Endothelial cell of umbilical vein (primary cell): ENCODE measurements at regions not wholly inside any gene's neighbourhood (a gene's known extent, or its start where the extent isn't known, plus 50 kb on each side); places are given as distances from the start of the nearest gene placed in this dataset.

ENCODE experiments used
- BruUV-seq: library from RNA; stranded (reverse); fragments of 400-500 nt; replicated peaks from 2 replicates; lab custom pipeline; 2021; lab: Mats Ljungman, UMichigan
- CTCF ChIA-PET: fragments of 300-600, 350-600 bp; sonication (Branson Sonifier 250); formaldehyde crosslinking; loops from one replicate; lab custom pipeline; 2021; ENCODE audit warnings: antibody characterized with exemption, inconsistent platforms; lab: Charles Lee
- POLR2A ChIA-PET: fragments of 300-600, 350-600 bp; sonication (Branson Sonifier 250); formaldehyde crosslinking; loops from one replicate; lab custom pipeline; 2021; ENCODE audit warnings: antibody characterized with exemption, inconsistent platforms; lab: Charles Lee
- DNase-seq: peaks from one replicate; pipeline ENCODE4 v3.0.0-alpha.2; 2011; ENCODE audit warnings: low read depth, low spot score
- FAIRE-seq: peaks from 2 replicates; lab custom pipeline; 2011; peaks lifted over from hg19 to GRCh38; lab: Jason Lieb, UNC
- H2AFZ ChIP-seq: 2 replicates; pipeline ENCODE4 v1.6.0; 2012; ENCODE audit warnings: low read depth, low read length, control low read depth, inconsistent platforms
- H3K27ac ChIP-seq: 2 replicates; pipeline ENCODE4 v1.5.1; 2011; ENCODE audit warnings: low read depth, mild to moderate bottlenecking, control low read depth, low read length, moderate library complexity; ENCODE audit not compliant: insufficient read depth
- H3K27me3 ChIP-seq, 2 experiments: 2 replicates each; pipeline versions ENCODE4 v1.6.0 to v1.6.1; 2011; ENCODE audit warnings: low read length in 2 of 2, mixed read lengths in 1 of 2; ENCODE audit not compliant: control insufficient read depth in 2 of 2, insufficient read depth in 2 of 2
- H3K36me3 ChIP-seq, 2 experiments: 2 replicates in 1 of 2; 3 replicates in 1 of 2; pipeline ENCODE4 v1.5.1; 2011; ENCODE audit warnings: low read length in 2 of 2, mild to moderate bottlenecking in 1 of 2, moderate library complexity in 1 of 2; ENCODE audit not compliant: control insufficient read depth in 2 of 2, insufficient read depth in 2 of 2; ENCODE audit errors: extremely low read depth in 1 of 2
- H3K4me1 ChIP-seq: 3 replicates; pipeline ENCODE4 v1.5.1; 2011; ENCODE audit warnings: mild to moderate bottlenecking, low read length; ENCODE audit not compliant: control insufficient read depth, insufficient read depth; ENCODE audit errors: extremely low read depth
- H3K4me2 ChIP-seq: 2 replicates; pipeline ENCODE4 v1.6.1; 2011; ENCODE audit warnings: low read length, control low read depth, mixed read lengths; ENCODE audit not compliant: insufficient read depth
- H3K4me3 ChIP-seq, 3 experiments: fragments of 200-600 bp in 1 of 3; sonication (generic), shearing (Covaris generic) in 1 of 3; replicated peaks in 1 of 3; 2 replicates each; pipeline ENCODE4 v1.5.1; 2011 to 2016; ENCODE audit warnings: control low read depth in 3 of 3, low read length in 3 of 3, mild to moderate bottlenecking in 2 of 3, inconsistent platforms in 1 of 3, low read depth in 1 of 3, moderate library complexity in 1 of 3; ENCODE audit not compliant: insufficient read depth in 1 of 3
- H3K79me2 ChIP-seq: 2 replicates; pipeline ENCODE4 v1.6.0; 2012; ENCODE audit warnings: low read length, inconsistent platforms; ENCODE audit not compliant: control insufficient read depth, insufficient read depth
- H3K9ac ChIP-seq: replicated peaks from 2 replicates; pipeline ENCODE3; 2011; ENCODE audit warnings: low read length, control low read depth; ENCODE audit not compliant: insufficient read depth; ENCODE audit errors: extremely low read depth
- H3K9me1 ChIP-seq: replicated peaks from 3 replicates; pipeline ENCODE4 v1.6.0; 2011; ENCODE audit warnings: mild to moderate bottlenecking, low read length; ENCODE audit not compliant: control insufficient read depth, insufficient read depth; ENCODE audit errors: extremely low read depth
- H3K9me3 ChIP-seq: replicated peaks from 2 replicates; pipeline ENCODE4 v1.5.1; 2012; ENCODE audit warnings: low read length, inconsistent platforms; ENCODE audit not compliant: control insufficient read depth, insufficient read depth
- H4K20me1 ChIP-seq: replicated peaks from 2 replicates; pipeline ENCODE3; 2011; ENCODE audit warnings: mild to moderate bottlenecking, low read length; ENCODE audit not compliant: control insufficient read depth, insufficient read depth; ENCODE audit errors: extremely low read depth
- CTCF ChIP-seq, 2 donors: IDR thresholded peaks; 1 replicate in 1 of 2; 2 replicates in 1 of 2; pipeline ENCODE4 v1.5.1; 2011; ENCODE audit warnings: low read length in 2 of 2, mild to moderate bottlenecking in 2 of 2, moderate library complexity in 2 of 2, control low read depth in 1 of 2, inconsistent platforms in 1 of 2, low read depth in 1 of 2; ENCODE audit not compliant: insufficient read depth in 1 of 2; ENCODE audit errors: extremely low read depth in 1 of 2
- EZH2 ChIP-seq: IDR thresholded peaks from 2 replicates; pipeline ENCODE4 v1.6.1; 2012; ENCODE audit warnings: borderline replicate concordance, low read depth, mild to moderate bottlenecking, moderate library complexity, low read length, inconsistent platforms; ENCODE audit not compliant: severe bottlenecking
- FOS ChIP-seq: IDR thresholded peaks from 2 replicates; pipeline ENCODE4 v1.6.1; 2011; ENCODE audit warnings: mild to moderate bottlenecking, low read length, moderate library complexity, borderline replicate concordance; ENCODE audit not compliant: insufficient read depth
- GATA2 ChIP-seq: IDR thresholded peaks from 2 replicates; pipeline ENCODE4 v1.7.0; 2011; ENCODE audit warnings: low read depth, mild to moderate bottlenecking, moderate library complexity, mixed read lengths, low read length; ENCODE audit not compliant: insufficient read length, insufficient read depth
- MYC ChIP-seq: IDR thresholded peaks from one replicate; pipeline ENCODE4 v1.6.1; 2011; ENCODE audit warnings: mild to moderate bottlenecking, low read depth, low read length
- POLR2A ChIP-seq: IDR thresholded peaks from 2 replicates; pipeline ENCODE4 v1.6.1; 2012; ENCODE audit warnings: low read depth, mild to moderate bottlenecking, control low read depth, low read length
- POLR2AphosphoS5 ChIP-seq: IDR thresholded peaks from 2 replicates; pipeline ENCODE4 v1.6.1; 2012; ENCODE audit warnings: low read depth, mild to moderate bottlenecking, control low read depth, low read length, moderate library complexity; ENCODE audit not compliant: insufficient read depth
- dilution Hi-C: fragments of 300-500 bp; cut with MboI; formaldehyde crosslinking; loops from one replicate; pipeline ENCODE4 v1.15.0; 2019; ENCODE audit warnings: low sequenced_read_pairs; ENCODE audit not compliant: extremely low pct_ligation_motif_present
- intact Hi-C: fragments of 100-400 bp; cut with micrococcal nuclease; formaldehyde crosslinking; loops from one replicate; pipeline ENCODE4 v1.10.0; 2022
- TF ChIP-seq, protein P1 (sequence below): IDR thresholded peaks from 2 replicates; pipeline ENCODE4 v1.6.1; 2011; ENCODE audit not compliant: insufficient read depth, insufficient read length

DNA sequence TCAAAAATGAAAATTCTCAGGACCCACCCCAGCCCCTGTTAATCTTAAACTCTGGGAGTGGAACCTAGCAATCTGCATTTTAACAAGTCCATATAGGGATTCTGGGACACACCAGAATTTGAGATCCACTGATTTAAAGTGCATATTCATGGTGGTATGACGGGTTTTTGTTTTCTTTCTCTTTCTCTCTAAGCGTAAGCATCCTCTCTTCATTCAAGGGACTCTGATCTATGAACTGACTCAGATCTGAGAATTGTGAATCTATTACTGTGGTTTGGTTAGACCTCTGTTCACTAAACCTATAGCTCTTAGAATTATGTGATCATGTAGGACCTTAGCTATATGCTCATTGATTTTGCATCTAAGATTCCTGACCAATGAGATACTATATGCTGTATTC is 565.2 kb downstream of the CCDC171 start:
- TF ChIP-seq, protein P1, sequence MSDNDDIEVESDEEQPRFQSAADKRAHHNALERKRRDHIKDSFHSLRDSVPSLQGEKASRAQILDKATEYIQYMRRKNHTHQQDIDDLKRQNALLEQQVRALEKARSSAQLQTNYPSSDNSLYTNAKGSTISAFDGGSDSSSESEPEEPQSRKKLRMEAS: no peak
- no peak for TF ChIP-seq MYC
- intact Hi-C loops: no loop called here
- no peak overlapping the region for H3K4me3 ChIP-seq
- H3K4me1 ChIP-seq: no peaks in the 10 kb centered on the region
- no peak overlapping the region for H3K4me2 ChIP-seq
- H3K36me3 ChIP-seq: no peaks in the 10 kb centered on the region
- H2AFZ ChIP-seq: no peak overlapping the region
- BruUV-seq: no TSS peak
- H3K79me2 ChIP-seq: no peaks in the 10 kb centered on the region
- H3K27ac ChIP-seq: no peak overlapping the region
- DNase-seq (no peak), FAIRE-seq (no peak)
- no peaks in the 10 kb centered on the region for H4K20me1 ChIP-seq
- ChIA-PET POLR2A (no interaction called here), CTCF (interaction anchor here (1.6 kb wide), 1 partner anchor 16 kb away, joined by 4 read pairs; no protein-coding TSS in a partner anchor)
- H3K9me3 ChIP-seq: no peaks in the 10 kb centered on the region
- dilution Hi-C loops: no loop called here
- no peak overlapping the region for H3K9ac ChIP-seq
- peaks cover 0 to 1% of the 10 kb centered on the region in 2 experiments for H3K27me3 ChIP-seq
- no peaks in the 10 kb centered on the region for H3K9me1 ChIP-seq

DNA sequence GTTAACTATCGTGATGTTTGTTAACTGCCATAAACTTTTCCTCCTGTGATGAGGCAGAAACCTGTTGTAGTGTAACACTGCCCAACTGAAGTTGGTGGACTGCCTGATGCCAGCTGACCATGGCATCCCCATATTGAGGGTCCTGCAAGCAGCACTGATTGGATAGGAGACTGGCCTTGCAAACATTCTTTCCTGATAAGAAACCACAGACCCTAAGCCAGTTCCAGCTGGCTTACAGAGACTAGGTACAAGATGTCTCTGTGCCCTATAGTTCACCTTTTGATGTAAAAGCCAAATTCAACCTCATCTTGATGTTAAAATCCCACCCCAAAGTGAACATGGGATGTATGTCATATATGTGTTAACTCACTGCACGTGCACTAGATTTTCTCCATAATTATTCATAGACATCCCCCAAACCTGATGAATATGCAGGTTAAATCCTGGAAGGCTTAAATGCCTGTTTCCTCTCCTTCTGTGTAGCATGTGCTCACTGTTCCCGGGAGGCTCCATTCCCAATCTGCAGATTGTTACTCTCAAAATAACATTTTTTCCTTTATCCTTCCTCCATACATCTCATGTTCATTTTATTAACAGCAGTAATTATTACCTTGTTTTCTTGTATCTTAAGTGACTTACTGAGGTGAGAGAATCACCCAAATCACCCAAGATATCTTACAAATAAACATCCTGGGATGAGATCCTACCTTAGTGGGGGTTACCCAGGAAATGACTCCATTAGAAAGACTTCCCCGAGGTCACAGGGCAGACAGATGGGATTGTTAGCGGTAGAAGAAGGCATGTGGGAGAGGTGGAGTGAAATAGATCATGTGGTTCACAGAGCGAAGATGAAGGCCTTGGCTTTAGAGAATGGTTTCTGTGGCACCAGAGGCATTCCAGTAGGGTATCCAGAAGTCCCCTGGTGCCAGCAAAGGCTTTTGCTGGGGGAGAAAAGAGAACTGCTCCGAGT is 566.7 kb downstream of the CCDC171 start:
- H3K36me3 ChIP-seq: no peaks in the 10 kb centered on the region
- H3K4me3 ChIP-seq: no peak overlapping the region
- H3K79me2 ChIP-seq: no peaks in the 10 kb centered on the region
- no TSS peak for BruUV-seq
- H4K20me1 ChIP-seq: no peaks in the 10 kb centered on the region
- H3K4me1 ChIP-seq: no peaks in the 10 kb centered on the region
- intact Hi-C loops (no loop called here), dilution Hi-C loops (no loop called here)
- TF ChIP-seq GATA2 (no peak), POLR2AphosphoS5 (no peak), MYC (no peak), CTCF (IDR thresholded peaks at IDR 0.05; ENCODE audit: extremely low read depth in 1 of 2, insufficient read depth in 1 of 2, low read depth in 1 of 2, low read length in 2 of 2) (no peak), EZH2 (no peak), POLR2A (no peak), FOS (no peak)
- H3K9ac ChIP-seq: no peak overlapping the region
- POLR2A ChIA-PET: no interaction called here
- no peaks in the 10 kb centered on the region for H3K9me3 ChIP-seq
- no peaks in the 10 kb centered on the region for H3K9me1 ChIP-seq
- H3K4me2 ChIP-seq: no peak overlapping the region
- H3K27ac ChIP-seq: no peak overlapping the region
- DNase-seq: no peak
- CTCF ChIA-PET: no interaction called here
- H3K27me3 ChIP-seq: peaks cover 0 to 1% of the 10 kb centered on the region in 2 experiments
- H2AFZ ChIP-seq: no peak overlapping the region
- FAIRE-seq: no peak
